IMR-90 (cell line): ENCODE measurements at regions not wholly inside any gene's neighbourhood (a gene's known extent, or its start where the extent isn't known, plus 50 kb on each side); places are given as distances from the start of the nearest gene placed in this dataset.
A peak's percentile ranks its signal among the peaks of the same experiment; 100 is the strongest.

Experiments
- ATAC-seq: fragments of 200-7000 bp; cut with Tn5 transposase; 2 replicates; pipeline ENCODE4 v1.9.1; 2020; ENCODE audit warnings: low read depth, mild to moderate bottlenecking, moderate library complexity
- BruUV-seq: library from RNA; stranded (reverse); fragments of 400-500 nt; replicated peaks from 2 replicates; lab custom pipeline; 2021; lab: Mats Ljungman, UMichigan
- CTCF ChIA-PET: fragments of 300-600 bp; formaldehyde crosslinking; extraction: SDS; loops from one replicate; lab custom pipeline; 2021; ENCODE audit warnings: antibody characterized with exemption; lab: Yijun Ruan, JAX
- POLR2A ChIA-PET: fragments of 300-600 bp; sonication (Branson Sonifier 250); formaldehyde crosslinking; loops from one replicate; lab custom pipeline; 2022; ENCODE audit warnings: antibody characterized with exemption; ENCODE audit not compliant: unreplicated experiment; lab: Charles Lee
- DNase-seq: peaks from one replicate; pipeline ENCODE4 v3.0.0; 2013
- H2AFZ ChIP-seq: replicated peaks from 2 replicates; pipeline ENCODE3; 2013; ENCODE audit warnings: low read length, mild to moderate bottlenecking; ENCODE audit not compliant: poor library complexity
- H2AK5ac ChIP-seq: 2 replicates; pipeline ENCODE4 v1.6.1; 2013; ENCODE audit warnings: low read depth, low read length, inconsistent platforms
- H2AK9ac ChIP-seq: replicated peaks from 2 replicates; pipeline ENCODE3; 2013; ENCODE audit warnings: mild to moderate bottlenecking, low read depth, low read length, moderate library complexity; ENCODE audit not compliant: poor library complexity
- H2BK120ac ChIP-seq: 2 replicates; pipeline ENCODE4 v1.6.1; 2013; ENCODE audit warnings: low read depth, low read length, inconsistent platforms
- H2BK15ac ChIP-seq: 3 replicates; pipeline ENCODE4 v1.6.1; 2013; ENCODE audit warnings: low read depth, low read length, inconsistent platforms
- H2BK20ac ChIP-seq: 2 replicates; pipeline ENCODE4 v1.6.1; 2013; ENCODE audit warnings: low read depth, mild to moderate bottlenecking, inconsistent platforms, low read length, moderate library complexity
- H2BK5ac ChIP-seq: 2 replicates; pipeline ENCODE4 v1.6.1; 2013; ENCODE audit warnings: mild to moderate bottlenecking, low read depth, low read length, inconsistent platforms; ENCODE audit not compliant: poor library complexity, severe bottlenecking
- H3K14ac ChIP-seq: replicated peaks from 2 replicates; pipeline ENCODE4 v1.6.1; 2013; ENCODE audit warnings: low read depth, low read length, inconsistent platforms
- H3K18ac ChIP-seq: 2 replicates; pipeline ENCODE4 v1.6.1; 2013; ENCODE audit warnings: low read depth, low read length, control low read depth
- H3K23ac ChIP-seq: 2 replicates; pipeline ENCODE4 v1.6.1; 2013; ENCODE audit warnings: low read depth, low read length, inconsistent platforms
- H3K27ac ChIP-seq: 2 replicates; pipeline ENCODE4 v1.5.1; 2013; ENCODE audit warnings: mild to moderate bottlenecking, control low read depth, low read length; ENCODE audit not compliant: insufficient read depth
- H3K27me3 ChIP-seq: 2 replicates; pipeline ENCODE4 v1.6.1; 2013; ENCODE audit warnings: low read length; ENCODE audit not compliant: control insufficient read depth, insufficient read depth
- H3K36me3 ChIP-seq: 2 replicates; pipeline ENCODE4 v1.6.1; 2013; ENCODE audit warnings: low read length, mixed read lengths; ENCODE audit not compliant: control insufficient read depth, insufficient read depth
- H3K4ac ChIP-seq: 2 replicates; pipeline ENCODE4 v1.6.1; 2013; ENCODE audit warnings: low read depth, low read length, inconsistent platforms
- H3K4me1 ChIP-seq: 2 replicates; pipeline ENCODE4 v1.6.1; 2013; ENCODE audit warnings: low read length, mixed read lengths; ENCODE audit not compliant: control insufficient read depth, insufficient read depth
- H3K4me2 ChIP-seq: 2 replicates; pipeline ENCODE4 v1.6.1; 2013; ENCODE audit warnings: low read depth, mild to moderate bottlenecking, control low read depth, low read length, moderate library complexity
- H3K4me3 ChIP-seq: 2 replicates; pipeline ENCODE4 v1.5.1; 2013; ENCODE audit warnings: low read depth, mild to moderate bottlenecking, control low read depth, low read length, moderate library complexity; ENCODE audit not compliant: insufficient read depth
- H3K56ac ChIP-seq: 2 replicates; pipeline ENCODE4 v1.6.1; 2013; ENCODE audit warnings: low read length, inconsistent platforms; ENCODE audit not compliant: insufficient read depth; ENCODE audit errors: extremely low read depth
- H3K79me1 ChIP-seq, 2 experiments: 2 replicates each; pipeline ENCODE4 v1.6.1; 2013; ENCODE audit warnings: low read length in 2 of 2, inconsistent platforms in 1 of 2, low read depth in 1 of 2
- H3K9ac ChIP-seq: 2 replicates; pipeline ENCODE4 v1.6.1; 2013; ENCODE audit warnings: low read depth, low read length, control low read depth
- H3K9me1 ChIP-seq: 2 replicates; pipeline ENCODE4 v1.6.1; 2013; ENCODE audit warnings: low read length, inconsistent platforms; ENCODE audit not compliant: insufficient read depth
- H3K9me3 ChIP-seq: 2 replicates; pipeline ENCODE4 v1.6.1; 2013; ENCODE audit warnings: low read length; ENCODE audit not compliant: control insufficient read depth, insufficient read depth
- H4K20me1 ChIP-seq: 2 replicates; pipeline ENCODE4 v1.6.1; 2013; ENCODE audit warnings: low read length, inconsistent platforms; ENCODE audit not compliant: insufficient read depth
- H4K5ac ChIP-seq: 2 replicates; pipeline ENCODE4 v1.6.1; 2013; ENCODE audit warnings: mild to moderate bottlenecking, low read depth, low read length, control low read depth
- H4K8ac ChIP-seq, 2 experiments: 2 replicates each; pipeline ENCODE4 v1.6.1; 2013; ENCODE audit warnings: low read depth in 2 of 2, low read length in 2 of 2, control low read depth in 1 of 2, inconsistent platforms in 1 of 2
- H4K91ac ChIP-seq: 2 replicates; pipeline ENCODE4 v1.6.1; 2013; ENCODE audit warnings: low read depth, low read length, inconsistent platforms; ENCODE audit not compliant: insufficient read depth
- MAZ ChIP-seq: IDR thresholded peaks from 2 replicates; pipeline ENCODE4 v1.6.1; 2012; ENCODE audit warnings: low read depth, mild to moderate bottlenecking, low read length, improper control_type of control experiment, moderate library complexity, borderline replicate concordance
- RAD21 ChIP-seq: IDR thresholded peaks from 2 replicates; pipeline ENCODE4 v1.6.1; 2012; ENCODE audit warnings: low read length, improper control_type of control experiment
- WGBS, 2 experiments: methylation state at CpG; one replicate each; pipeline versions ENCODE4 v1.1.5 to v1.1.7; 2013; ENCODE audit warnings: missing lambda C conversion rate in 2 of 2; ENCODE audit not compliant: insufficient read length in 1 of 2; ENCODE audit errors: extremely low coverage in 2 of 2; 5-methylcytosine and 5-hydroxymethylcytosine counted together
- dilution Hi-C: fragments of 300-500 bp; cut with HindIII; formaldehyde crosslinking; loops from one replicate; pipeline ENCODE4 v1.14.3; 2018; ENCODE audit warnings: low sequenced_read_pairs; ENCODE audit not compliant: unreplicated experiment
- in situ Hi-C: fragments of 300-500 bp; cut with MboI; formaldehyde crosslinking; loops from 3 replicates; pipeline ENCODE4 v1.14.3; 2019; ENCODE audit warnings: low sequenced_read_pairs, inconsistent platforms, mixed read lengths
- intact Hi-C: fragments of 100-400 bp; cut with micrococcal nuclease; formaldehyde crosslinking; loops from 2 replicates; pipeline ENCODE4 v1.10.0; 2022

DNA sequence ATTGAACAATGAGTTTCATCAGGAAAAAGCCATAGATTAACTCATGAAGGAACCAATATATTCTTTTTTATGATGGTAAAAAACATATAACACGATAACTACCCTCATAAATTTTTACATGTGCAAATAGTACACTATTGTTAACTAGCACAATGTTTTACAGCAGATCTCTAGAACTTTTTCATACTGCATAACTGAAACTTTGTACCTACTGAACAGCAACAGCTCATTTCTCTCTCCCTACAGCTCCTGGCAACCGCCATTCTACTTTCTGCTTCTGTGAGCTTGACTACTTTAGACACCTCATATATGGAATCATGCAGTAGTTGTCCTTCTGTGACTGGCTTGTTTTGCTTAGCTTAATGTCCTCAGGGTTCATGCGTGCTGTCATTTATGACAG, 235.4 kb downstream of the NFKBIZ start:
- dilution Hi-C loops (no loop called here), intact Hi-C loops (loop anchor here (5.0 kb wide), 1 partner anchor 217 kb away; no protein-coding TSS in a partner anchor), in situ Hi-C loops (no loop called here)
- Histone ChIP-seq H3K4me1 (peaks cover 16% of the 10 kb centered on the region), H4K5ac (no peak overlapping the region), H4K91ac (no peak overlapping the region), H2BK20ac (no peak overlapping the region; the same call in 1 of the 2 replicates), H2BK15ac (no peak overlapping the region; the same call in 2 of the 3 replicates), H3K9me3 (no peaks in the 10 kb centered on the region), H3K79me1 (0 out of 4 replicates have a peak, but pooled peaks cover 0 to 3% of the 10 kb centered on the region in 2 experiments), H2BK120ac (no peak overlapping the region; the same call in 1 of the 2 replicates), H2AK9ac (no peak overlapping the region), H3K4me2 (no peak overlapping the region), H2AK5ac (peak overlapping the region; percentile 61; the same call in 1 of the 2 replicates), H2BK5ac (peak overlapping the region; percentile 28), H3K9ac (no peak overlapping the region), H3K56ac (no peak overlapping the region), H3K27ac (no peak overlapping the region), H3K4ac (no peak overlapping the region), H3K36me3 (no peaks in the 10 kb centered on the region), H3K9me1 (peaks cover 3% of the 10 kb centered on the region; the same call in 1 of the 2 replicates), H2AFZ (no peak overlapping the region), H4K20me1 (no peaks in the 10 kb centered on the region), H3K27me3 (no peaks in the 10 kb centered on the region), H3K23ac (no peak overlapping the region), H3K18ac (peak overlapping the region; percentile 41; the same call in 1 of the 2 replicates), H3K14ac (no peak overlapping the region), H3K4me3 (no peak overlapping the region), H4K8ac (no peak overlapping the region)
- DNase-seq, result no peak
- WGBS, 2 experiments, result no CpG with 5 or more reads among the region's 3 CpGs
- no peak for ATAC-seq
- ChIA-PET POLR2A (no interaction called here), CTCF (no interaction called here)
- BruUV-seq, result no TSS peak
- TF ChIP-seq MAZ (no peak), RAD21 (no peak)
